Transverse colon (tissue), 3 donors: ENCODE measurements at regions not wholly inside any gene's neighbourhood (a gene's known extent, or its start where the extent isn't known, plus 50 kb on each side); places are given as distances from the start of the nearest gene placed in this dataset.

Experiments used
- POLR2A ChIP-seq: fragments of 450-650 bp; IDR thresholded peaks from one replicate; pipeline ENCODE4 v1.6.1; 2016; ENCODE audit warnings: antibody characterized with exemption, mild to moderate bottlenecking, moderate library complexity
- TF ChIP-seq, protein P1 (sequence below), 5 experiments: fragments of 200-600 bp in 3 of 5; fragments of 450-650 bp in 2 of 5; sonication (generic) in 3 of 5; IDR thresholded peaks; 1 replicate in 2 of 5; 2 replicates in 3 of 5; pipeline ENCODE4 v1.5.1; 2016 to 2017; ENCODE audit warnings: antibody characterized with exemption in 5 of 5, inconsistent platforms in 3 of 5, mild to moderate bottlenecking in 2 of 5, moderate library complexity in 1 of 5

DNA sequence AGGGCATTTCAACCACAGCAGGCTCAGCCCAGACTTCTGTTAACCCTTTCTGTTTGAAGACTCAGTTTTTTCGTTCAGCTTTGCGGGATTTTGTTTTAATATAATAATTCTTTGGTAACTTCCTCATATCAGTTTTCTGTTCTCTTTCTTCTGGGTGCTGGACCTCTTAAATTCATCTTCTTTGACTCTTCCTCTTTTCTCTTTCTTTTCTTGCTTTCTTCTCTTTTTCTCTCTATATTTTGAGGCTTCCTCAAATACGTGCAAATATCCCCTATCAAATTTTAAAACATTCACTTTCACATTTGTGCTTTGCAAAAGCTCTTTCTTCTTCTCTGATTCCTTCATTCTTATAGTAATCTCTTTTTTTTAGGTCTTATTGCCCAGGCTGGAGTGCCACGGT lies 136.3 kb downstream of the HS3ST3B1 start:
- TF ChIP-seq, protein P1, sequence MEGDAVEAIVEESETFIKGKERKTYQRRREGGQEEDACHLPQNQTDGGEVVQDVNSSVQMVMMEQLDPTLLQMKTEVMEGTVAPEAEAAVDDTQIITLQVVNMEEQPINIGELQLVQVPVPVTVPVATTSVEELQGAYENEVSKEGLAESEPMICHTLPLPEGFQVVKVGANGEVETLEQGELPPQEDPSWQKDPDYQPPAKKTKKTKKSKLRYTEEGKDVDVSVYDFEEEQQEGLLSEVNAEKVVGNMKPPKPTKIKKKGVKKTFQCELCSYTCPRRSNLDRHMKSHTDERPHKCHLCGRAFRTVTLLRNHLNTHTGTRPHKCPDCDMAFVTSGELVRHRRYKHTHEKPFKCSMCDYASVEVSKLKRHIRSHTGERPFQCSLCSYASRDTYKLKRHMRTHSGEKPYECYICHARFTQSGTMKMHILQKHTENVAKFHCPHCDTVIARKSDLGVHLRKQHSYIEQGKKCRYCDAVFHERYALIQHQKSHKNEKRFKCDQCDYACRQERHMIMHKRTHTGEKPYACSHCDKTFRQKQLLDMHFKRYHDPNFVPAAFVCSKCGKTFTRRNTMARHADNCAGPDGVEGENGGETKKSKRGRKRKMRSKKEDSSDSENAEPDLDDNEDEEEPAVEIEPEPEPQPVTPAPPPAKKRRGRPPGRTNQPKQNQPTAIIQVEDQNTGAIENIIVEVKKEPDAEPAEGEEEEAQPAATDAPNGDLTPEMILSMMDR (IDR thresholded peaks at IDR 0.05) = no peak
- TF ChIP-seq POLR2A = no peak
